IPS-NIHi7 (cell line): ENCODE measurements at regions not wholly inside any gene's neighbourhood (a gene's known extent, or its start where the extent isn't known, plus 50 kb on each side); places are given as distances from the start of the nearest gene placed in this dataset.

Experiments used
- DNase-seq: peaks from one replicate; pipeline ENCODE4 v3.0.0; 2012; ENCODE audit warnings: mixed read lengths; ENCODE audit errors: extremely low spot score

- DNase-seq = no peak
Observed at GRCh38 chr17:77321649-77322513, 181.1 kb downstream of the SEC14L1 start.

GRCh38 chr17:77322514-77323412 lies 182.0 kb downstream of the SEC14L1 start:
- DNase-seq = peak; percentile 69

GRCh38 chr17:77323413-77324171 lies 182.8 kb downstream of the SEC14L1 start:
- no peak for DNase-seq

- DNase-seq = no peak
Observed at GRCh38 chr17:77324227-77324626, 183.5 kb downstream of the SEC14L1 start.

- DNase-seq = no peak
Observed at GRCh38 chr17:77325577-77326075, 184.9 kb downstream of the SEC14L1 start.

GRCh38 chr17:77326076-77326591 lies 185.4 kb downstream of the SEC14L1 start:
- DNase-seq = no peak

- no peak for DNase-seq
Observed at GRCh38 chr17:77326636-77327035, 185.9 kb downstream of the SEC14L1 start.

- DNase-seq = no peak
Observed at GRCh38 chr17:77327181-77327565, 186.4 kb downstream of the SEC14L1 start.

- DNase-seq = no peak
Observed at GRCh38 chr17:77327566-77328464, 187.0 kb downstream of the SEC14L1 start.

GRCh38 chr17:77328823-77329740 lies 188.3 kb downstream of the SEC14L1 start:
- DNase-seq = no peak

GRCh38 chr17:77329741-77330531 lies 189.2 kb downstream of the SEC14L1 start:
- DNase-seq = no peak

GRCh38 chr17:77330602-77331081 lies 189.9 kb downstream of the SEC14L1 start:
- no peak for DNase-seq

GRCh38 chr17:77331301-77331864 lies 190.6 kb downstream of the SEC14L1 start:
- peak; percentile 95 for DNase-seq

- DNase-seq = no peak
Observed at GRCh38 chr17:77332034-77332971, 191.5 kb downstream of the SEC14L1 start.

- DNase-seq = no peak
Observed at GRCh38 chr17:77332981-77333685, 192.4 kb downstream of the SEC14L1 start.

GRCh38 chr17:77337150-77337549 lies 196.4 kb downstream of the SEC14L1 start:
- no peak for DNase-seq
